Activated naive CD4-positive, alpha-beta T cell (primary cell): ENCODE measurements at regions not wholly inside any gene's neighbourhood (a gene's known extent, or its start where the extent isn't known, plus 50 kb on each side); places are given as distances from the start of the nearest gene placed in this dataset.
"Not testable (repeated sequence)": the region's sequence is repeated elsewhere in the genome, so short reads cannot be mapped to it uniquely, and the experiment has no call there.

Experiments used
- DNase-seq, 4 experiments: peaks; one replicate each; lab custom pipeline; 2025; lab: John Stamatoyannopoulos, UW

DNA sequence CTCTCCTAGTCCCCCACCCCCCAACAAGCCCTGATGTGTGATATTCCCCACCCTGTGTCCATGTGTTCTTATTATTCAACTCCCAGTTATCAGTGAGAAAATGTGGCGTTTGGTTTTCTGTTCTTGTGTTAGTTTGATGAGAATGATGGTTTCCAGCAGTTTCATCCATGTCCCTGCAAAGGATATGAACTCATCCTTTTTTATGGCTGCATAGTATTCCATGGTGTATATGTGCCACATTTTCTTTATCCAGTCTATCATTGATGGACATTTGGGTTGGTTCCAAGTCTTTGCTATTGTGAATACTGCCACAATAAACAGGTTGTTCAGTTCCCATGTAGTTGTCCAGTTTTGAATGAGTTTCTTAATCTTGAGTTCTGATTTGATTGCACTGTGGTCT, 1006.1 kb upstream of the MIR17HG start:
- DNase-seq: not testable (repeated sequence)

DNA sequence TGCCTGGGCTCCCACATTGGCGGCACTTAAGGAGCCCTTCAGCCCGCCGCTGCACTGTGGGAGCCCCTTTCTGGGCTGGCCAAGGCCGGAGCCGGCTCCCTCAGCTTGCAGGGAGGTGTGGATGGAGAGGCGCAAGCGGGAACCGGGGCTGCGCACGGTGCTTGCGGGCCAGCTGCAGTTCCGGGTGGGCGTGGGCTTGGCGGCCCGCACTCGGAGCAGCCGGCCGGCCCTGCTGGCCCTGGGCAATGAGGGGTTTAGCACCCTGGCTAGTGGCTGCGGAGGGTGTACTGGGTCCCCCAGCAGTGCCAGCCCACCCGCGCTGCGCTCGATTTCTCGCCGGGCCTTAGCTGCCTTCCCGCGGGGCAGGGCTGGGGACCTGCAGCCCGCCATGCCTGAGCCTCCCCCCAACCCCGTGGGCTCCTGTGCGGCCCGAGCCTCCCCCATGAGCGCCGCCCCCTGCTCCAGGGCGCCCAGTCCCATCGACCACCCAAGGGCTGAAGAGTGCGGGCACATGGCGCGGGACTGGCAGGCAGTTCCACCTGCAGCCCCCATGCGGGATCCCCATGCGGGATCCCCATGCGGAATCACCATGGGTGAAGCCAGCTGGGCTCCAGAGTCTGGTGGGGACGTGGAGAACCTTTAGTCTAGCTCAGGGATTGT, 998.9 kb upstream of the MIR17HG start:
- DNase-seq: not testable (repeated sequence)

DNA sequence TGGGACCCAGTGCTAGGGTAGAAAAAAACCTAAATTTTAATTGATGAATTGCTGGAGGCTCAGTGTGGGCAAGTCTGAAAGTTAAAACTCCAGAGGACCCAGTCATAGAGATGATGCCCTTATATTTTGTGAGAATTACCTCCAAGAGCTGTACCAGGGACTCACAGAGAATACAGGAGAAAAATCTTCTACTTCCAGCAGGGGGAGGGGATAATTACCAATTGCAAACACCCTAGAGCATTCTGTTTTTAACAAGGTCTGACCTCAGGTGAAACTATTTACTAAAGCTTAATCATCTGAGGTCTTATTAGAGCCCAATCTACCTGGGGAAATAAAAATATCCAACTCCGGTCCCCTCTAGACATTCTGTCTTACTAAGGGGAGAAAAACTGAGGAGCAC, 994.7 kb upstream of the MIR17HG start:
- DNase-seq: no peak

DNA sequence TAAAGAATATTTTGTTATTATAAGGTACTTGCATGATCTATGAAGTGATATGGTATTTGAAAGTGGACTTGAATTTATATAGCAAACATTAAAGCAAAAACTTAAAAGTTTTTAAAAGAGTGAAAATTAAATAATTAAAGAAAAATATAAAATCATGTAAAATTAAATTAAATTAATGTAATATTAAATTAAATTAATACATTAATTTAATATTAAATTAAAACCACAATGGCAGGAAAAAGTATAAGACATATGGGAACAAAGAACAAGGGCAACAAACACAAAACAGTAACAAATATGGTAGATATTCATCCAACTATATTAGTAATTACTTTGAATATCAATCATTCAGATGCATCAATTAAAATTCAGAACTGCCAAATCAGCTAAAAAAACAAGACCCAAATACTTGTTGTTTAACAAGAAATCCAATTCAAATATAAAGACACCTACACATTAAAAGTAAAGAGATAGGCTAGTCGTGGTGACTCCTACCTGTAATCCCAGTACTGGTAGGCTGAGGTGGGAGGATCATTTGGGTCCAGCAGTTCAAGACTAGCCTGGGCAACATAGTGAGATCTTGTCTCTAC, 992.2 kb upstream of the MIR17HG start:
- DNase-seq: no peak

DNA sequence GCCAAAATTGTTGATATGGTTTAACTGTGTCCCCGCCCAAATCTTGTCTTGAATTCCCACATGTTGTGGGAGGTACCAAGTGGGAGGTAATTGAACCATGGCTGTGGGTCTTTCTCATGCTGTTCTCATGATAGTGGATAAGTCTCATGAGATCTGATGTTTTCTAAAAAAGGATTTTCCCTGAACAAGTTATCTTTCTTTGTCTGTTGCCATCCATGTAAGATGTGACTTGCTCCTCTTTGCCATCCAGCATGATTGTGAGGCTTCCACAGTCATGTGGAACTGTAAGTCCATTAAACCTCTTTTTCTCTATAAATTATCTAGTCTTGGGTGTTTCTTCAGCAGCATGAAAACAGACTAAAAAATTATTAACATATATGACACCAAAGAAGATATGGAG, 986.7 kb upstream of the MIR17HG start:
- DNase-seq: no peak

DNA sequence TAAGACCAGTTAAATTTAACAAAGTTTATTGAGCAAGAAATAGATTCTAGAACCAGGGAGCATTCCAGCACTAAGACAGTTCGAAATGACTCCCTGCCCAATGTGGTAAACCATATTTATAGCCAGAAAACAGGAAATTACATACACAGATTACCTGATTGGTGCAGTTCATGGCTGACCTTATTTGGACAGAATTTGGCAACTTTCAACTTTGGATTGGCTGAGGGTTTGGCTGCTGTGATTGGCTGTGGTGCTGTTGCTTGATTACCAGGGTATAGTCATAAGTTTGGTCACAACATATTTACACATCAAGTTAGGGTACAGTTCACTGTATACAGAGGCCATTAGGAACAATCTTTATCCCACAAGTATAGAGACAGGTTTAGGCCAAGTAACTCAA, 984.8 kb upstream of the MIR17HG start:
- no peak for DNase-seq

DNA sequence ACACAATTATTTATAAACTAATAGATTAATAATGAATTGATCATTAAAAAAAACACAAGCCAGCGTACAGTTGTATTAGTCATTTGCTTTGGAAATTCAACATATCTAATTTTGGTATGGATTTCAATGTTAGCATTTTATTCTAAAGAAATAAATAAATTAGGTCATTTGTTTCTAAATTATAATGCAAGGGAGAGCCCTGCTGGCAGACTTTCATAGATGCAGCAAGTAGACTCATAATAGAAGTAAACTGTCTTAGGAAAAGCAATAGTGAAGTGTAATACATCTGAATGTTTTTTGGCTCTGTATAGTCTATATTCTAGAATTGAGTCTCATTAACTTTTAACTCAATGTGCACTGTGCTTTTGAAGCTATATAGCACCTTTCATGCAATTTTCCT, 982.4 kb upstream of the MIR17HG start:
- no peak for DNase-seq

DNA sequence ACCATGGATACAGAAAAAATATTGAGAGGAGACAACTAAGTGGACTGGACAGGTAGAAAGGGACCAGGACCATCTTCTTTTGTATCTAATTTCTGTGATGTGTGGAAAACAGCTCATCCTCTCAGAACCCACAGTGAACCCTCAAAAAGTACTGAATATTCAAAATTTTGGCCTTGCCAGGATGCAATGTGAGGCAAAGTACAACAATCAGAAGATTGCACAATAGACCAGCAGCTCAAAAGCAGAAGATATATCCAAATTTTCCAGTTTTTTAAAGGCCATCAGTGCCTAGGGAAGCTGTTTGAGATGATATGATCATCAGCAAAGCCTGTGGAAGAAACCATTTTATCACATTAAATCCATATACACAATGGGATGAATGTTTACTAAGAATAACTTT, 973.3 kb upstream of the MIR17HG start:
- DNase-seq: no peak

DNA sequence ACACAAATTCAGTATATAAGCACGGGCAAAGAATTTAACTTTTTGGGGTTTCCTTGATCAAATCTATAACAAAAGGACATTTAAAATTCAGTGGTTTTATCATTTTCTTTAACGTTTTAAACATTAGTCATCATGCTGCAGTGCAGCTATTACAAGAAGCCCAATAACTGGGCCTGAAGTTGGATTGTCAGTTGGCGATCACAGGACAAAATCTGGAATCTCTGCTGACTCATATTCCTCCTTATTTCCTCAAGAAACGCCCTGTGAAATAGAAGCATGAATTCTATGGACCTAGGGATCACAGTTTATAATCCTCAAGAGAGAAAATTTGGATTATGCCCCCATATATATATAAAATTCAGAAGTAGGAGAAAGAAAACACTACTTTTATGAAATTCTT, 971.6 kb upstream of the MIR17HG start:
- DNase-seq: no peak

DNA sequence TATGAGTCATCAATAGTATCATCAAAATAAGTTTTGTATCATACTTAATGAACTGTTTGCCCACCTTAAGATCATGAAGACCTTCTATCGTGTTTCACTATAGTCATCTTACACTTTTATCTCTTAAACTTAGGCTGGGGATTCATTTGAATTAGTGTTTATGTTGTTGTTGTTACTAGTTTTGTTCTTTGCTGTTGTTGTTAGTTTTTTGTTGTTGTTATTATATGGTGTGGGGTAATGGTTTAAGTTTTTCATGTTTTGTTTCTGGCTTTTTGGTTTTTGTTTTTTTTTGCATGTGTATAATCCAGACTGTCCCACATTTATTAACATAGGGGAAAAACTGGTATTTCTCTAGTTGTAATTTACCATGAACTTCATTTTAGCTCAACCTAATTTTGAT, 965.1 kb upstream of the MIR17HG start:
- no peak for DNase-seq

DNA sequence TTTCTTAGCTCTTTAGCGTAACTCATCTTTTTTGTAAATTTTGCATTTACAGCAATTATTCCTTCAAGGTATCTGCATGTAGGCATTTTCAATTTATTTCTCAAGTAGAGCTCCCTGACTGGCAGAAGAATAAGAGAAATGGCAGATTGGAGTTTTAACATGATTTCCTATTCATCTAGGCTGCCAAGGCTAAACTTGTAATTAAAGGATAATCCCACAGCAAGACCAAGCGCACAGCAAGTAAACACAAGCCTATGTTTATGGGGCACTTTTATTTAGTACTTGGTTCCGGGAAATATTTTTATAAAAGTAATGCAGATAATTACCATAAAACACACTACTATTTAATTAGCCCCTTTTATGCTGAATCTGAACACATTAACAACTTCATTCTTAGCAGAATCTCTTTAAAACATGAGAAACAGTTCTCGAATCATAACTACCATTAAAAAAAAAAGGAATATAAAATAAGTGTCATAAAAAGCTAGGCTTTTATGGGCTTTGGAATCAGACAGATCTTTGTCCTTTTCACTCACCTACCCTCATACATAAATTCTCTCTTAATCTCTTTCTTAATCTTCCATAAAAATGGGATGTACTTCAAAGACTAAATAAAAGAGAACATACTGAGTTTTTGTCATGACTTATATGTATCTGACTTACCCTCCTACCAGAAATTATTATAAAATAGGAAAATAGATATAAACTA, 961.6 kb upstream of the MIR17HG start:
- DNase-seq: no peak

DNA sequence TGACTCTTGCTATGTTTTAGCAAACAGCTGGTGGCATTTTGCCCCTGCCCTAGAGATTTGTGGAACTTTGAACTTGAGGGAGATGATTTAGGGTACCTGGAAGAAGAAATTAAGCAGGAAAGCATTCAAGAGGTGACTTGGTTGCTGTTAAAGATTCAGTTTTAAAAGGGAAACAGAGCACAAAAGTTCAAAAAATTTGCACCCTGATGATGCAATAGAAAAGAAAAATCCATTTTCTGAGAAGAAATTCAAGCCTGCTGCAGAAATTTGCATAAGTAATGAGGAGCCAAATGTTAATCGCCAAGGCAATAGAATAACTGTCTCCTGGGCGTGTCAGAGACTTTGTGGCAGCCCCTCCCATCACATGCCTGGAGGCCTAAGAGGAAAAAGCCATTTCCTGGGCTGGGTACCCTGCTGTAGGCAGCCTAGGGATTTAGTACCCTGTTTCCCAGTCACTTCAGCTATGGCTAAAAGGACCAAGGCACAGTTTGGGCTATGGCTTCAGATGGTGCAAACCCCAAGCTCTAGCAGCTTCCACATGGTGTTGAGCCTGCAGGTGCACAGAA, 958.5 kb upstream of the MIR17HG start:
- no peak for DNase-seq

DNA sequence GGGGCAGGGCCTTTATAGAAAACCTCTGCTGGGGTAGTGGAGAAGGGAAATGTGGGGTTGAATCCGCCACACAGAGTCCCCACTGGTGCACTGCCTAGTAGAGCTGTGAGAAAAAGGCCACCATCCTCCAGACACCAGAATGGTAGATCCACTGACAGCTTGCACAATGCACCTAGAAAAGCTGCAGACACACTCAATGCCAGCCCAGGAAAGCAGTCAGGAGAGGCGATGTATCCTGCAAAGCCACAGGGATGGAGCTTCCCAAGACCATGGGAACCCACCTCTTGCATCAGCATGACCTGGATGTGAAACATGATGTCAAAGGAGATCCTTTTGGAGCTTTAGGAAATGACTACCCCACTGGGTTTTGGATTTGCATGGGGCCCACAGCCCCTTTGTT, 958.0 kb upstream of the MIR17HG start:
- DNase-seq: no peak

DNA sequence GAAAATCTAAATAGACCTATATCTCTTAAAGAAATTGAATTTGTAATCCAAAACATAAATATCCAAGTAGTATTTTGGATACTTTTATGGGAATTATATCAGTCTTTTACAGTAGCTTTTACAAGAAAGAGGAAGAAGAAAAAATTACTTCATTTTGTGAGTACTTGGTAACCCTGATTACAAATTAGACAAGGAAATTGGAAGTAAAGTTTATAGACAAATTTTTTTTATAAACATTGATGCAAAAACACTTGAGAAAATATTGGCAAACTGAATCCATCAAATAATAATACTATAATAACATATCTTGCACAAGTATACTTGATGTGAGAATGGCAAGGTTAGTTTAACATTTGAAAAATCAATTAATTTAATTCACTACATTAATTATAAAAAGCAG, 954.1 kb upstream of the MIR17HG start:
- DNase-seq: no peak

DNA sequence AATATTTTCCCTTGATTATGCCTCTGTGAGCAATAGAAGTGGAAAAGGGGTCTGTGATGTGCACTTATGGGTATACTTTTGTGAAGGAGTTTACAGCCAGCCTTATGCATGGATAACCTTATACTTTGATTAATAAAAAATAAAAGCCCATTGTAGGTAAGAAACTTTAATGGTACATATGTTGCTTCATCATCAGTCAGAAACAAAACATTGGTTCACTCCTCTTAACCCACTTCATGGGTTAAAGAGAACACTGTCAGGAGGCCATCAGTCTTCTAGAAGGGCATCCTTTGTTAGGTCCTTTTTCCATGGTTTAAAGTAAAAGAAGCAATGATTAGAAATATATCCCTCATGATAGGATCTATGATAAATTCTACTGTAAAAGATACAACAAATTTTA, 952.1 kb upstream of the MIR17HG start:
- DNase-seq: no peak

DNA sequence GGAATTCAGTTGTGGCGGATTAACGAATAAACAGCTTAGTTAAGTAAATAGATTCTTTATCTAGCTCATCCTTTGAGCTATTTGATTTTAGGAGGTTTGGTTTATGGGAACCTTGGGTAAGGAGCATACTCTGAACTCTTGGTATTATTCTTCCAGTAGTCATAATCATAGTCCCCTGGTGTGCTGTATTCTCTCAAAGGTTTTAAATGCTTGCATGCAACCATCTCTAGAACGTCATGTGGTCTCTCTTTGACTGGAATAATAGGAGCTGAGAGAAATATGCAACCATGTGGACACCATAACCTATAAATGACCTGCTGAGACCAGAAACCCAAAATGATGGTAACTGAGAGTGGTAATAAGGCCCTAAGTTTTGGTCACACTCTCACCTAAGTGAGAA, 951.6 kb upstream of the MIR17HG start:
- no peak for DNase-seq

DNA sequence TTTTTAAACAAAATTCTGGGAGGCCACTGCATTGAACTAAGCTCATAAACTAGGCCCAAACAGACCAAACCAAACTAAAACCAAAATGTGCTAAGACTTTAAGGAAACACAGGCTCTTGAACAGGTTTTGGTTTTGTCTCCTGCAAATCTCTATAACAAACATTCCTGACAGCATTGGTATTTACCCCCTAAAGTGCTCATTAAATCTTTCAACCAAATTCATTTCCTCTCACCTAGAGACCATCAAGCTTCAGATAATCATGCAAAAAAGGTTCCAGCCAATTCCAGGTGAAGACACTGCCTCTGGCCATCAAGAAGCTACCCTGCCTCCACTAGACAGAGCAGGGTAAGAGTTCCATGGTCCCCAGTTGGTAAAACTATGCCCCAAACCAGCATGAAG, 951.2 kb upstream of the MIR17HG start:
- DNase-seq: no peak

DNA sequence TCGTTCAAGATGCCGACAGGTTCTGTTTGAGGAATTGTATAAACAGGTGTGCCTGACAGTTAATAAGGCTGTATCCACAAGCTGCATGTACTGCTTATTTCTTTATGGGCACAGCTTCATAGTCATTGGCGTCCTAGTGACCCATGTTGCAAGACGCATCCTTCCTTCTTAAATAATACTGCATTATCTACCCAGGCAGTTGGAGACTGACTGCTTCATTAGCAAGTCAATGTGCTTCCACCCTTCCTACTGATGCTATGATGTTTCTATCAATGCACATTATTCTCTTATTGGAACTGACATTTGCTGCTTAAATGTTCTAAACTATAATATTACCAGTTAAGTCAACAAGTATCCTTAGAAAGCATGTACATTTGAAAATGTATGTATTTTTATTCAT, 950.0 kb upstream of the MIR17HG start:
- DNase-seq: no peak

DNA sequence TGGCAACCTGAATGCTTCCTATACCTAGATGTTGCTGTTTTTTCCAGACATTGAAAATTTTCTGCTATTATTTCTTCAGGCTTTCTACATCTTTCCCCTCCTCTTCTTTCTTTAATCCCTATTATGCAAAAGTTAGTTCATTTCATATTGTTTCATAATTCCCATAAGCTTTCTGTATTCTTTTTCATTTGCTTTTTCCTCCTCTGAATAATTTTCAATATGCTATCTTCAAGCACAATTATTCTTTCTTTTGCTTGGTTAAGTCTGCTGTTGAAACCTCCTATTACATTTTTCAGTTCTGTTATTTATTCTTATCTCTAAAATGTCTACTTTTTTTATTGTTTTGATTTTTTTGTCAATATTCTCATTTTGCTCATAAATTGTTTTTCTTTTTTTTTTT, 947.1 kb upstream of the MIR17HG start:
- no peak for DNase-seq

DNA sequence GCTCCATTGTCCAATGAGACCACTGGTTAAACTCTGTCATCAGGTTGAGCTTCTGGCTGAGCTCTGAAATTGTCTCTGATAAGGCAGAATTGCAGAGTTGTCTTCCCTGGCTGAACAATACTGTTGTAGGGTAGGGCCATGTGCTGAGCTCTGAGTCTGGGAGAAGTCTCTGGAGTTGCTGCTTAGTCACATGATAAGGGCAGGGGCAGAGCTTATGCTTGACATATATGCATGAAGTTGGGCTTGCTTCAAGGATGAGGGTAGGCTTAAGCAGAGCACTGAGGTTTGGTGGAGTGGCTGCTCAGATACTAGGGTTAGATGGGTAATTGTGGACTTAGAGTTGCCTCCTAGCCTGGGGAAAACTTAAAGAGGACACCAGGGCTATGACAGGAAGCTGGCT, 946.3 kb upstream of the MIR17HG start:
- DNase-seq: no peak

DNA sequence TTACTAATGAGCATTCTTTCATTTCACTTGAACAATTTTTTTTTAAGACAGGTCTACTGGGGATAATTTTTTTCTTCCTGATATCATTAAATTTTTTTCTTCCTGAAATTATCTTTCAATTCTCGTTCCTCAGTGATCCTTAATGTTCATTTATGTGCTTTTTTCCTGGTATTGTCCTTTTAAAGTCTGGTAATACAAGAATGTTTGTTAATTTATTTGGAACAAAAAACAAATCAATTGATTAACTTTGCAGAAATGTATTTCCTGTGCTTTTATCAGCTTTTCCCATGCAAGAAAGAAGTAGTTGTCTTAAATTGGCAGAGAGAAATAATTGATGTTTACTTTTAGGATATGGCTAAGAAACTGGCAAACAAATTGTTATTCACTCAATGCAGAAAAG, 945.4 kb upstream of the MIR17HG start:
- DNase-seq: no peak

DNA sequence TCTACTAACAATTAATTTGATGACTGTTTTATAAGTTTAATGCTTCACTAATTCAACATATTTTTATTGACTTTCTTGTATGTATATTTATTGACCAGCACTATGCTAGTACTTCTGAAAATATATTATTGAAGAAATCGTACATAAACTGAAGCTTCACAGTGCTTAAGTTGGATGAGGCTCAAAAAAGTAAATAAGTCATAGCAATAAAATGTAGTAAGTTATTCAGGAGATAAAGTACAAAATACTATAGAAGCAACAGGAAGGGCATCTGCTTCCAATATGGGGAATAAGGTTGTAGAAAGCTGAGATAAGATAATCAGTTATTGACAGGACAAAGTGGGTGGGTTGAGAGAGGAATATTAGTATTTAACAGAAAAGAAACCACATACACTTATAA, 944.9 kb upstream of the MIR17HG start:
- no peak for DNase-seq

DNA sequence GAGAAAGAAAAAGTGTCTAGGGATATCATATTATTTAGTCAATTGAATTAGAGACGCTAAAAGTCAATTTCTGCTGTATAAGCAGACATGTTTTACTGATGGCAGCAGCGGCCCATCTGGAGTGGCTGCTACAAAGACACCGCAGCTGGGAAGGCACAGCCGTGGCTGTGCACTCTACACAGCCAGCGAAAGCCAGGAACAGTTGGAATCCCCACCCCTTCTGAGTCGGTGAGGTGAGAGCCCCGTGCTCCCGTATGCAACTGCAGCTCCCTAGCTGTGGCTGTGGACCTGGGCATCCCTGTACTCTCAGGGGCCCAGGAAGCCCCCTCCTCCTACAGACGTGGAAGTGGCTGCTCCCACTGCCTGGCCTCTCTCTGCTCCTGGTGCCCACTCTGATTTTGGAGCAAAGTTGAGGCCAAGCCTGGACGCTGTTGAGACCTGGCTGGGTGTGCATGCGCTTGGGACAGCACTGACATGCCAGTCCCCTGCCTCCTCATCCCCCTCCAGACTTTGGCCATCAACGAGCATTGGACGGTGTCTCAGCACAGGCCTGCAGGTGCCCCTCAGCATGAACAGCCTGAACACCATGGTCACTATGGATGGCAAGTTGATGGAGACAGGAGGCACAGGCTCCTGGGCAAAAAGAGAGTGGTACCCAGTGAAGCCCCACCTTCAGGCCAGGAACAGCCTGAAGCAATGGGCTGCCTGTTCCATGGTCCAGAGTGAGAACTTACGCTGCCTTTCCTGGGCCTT, 944.0 kb upstream of the MIR17HG start:
- no peak for DNase-seq
